ENCODE measurements at regions not wholly inside any gene's neighbourhood (a gene's known extent, or its start where the extent isn't known, plus 50 kb on each side); places are given as distances from the start of the nearest gene placed in this dataset.

DNA sequence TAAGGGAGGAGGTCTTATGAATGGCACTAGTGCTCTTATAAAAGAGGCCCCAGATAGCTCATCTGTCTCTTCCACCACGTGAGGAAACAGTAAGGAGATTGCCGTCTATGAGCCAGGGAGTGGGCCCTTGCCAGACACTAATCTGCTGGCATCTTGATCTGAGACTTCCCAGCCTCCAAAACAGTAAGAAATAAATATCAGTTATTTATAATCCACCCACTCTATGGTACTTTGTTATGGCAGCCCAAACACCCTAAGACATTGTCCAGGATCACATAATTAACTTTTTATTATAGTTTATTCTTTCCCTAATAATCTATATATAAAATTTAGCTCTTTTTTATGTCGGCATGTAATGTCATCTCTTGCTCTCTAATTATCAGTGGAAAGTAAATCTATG is 144.0 kb upstream of the IRF2BP2 start:
- H3K4me3 ChIP-seq (ENCODE audit: low read depth, low read length, poor library complexity, severe bottlenecking), result no peak overlapping the region
- CTCF ChIA-PET, result no interaction called here
- TF ChIP-seq, protein P1, sequence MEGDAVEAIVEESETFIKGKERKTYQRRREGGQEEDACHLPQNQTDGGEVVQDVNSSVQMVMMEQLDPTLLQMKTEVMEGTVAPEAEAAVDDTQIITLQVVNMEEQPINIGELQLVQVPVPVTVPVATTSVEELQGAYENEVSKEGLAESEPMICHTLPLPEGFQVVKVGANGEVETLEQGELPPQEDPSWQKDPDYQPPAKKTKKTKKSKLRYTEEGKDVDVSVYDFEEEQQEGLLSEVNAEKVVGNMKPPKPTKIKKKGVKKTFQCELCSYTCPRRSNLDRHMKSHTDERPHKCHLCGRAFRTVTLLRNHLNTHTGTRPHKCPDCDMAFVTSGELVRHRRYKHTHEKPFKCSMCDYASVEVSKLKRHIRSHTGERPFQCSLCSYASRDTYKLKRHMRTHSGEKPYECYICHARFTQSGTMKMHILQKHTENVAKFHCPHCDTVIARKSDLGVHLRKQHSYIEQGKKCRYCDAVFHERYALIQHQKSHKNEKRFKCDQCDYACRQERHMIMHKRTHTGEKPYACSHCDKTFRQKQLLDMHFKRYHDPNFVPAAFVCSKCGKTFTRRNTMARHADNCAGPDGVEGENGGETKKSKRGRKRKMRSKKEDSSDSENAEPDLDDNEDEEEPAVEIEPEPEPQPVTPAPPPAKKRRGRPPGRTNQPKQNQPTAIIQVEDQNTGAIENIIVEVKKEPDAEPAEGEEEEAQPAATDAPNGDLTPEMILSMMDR (conservative IDR thresholded peaks at IDR 0.05; ENCODE audit: low read depth, low read length), result no peak
- no peak for TF ChIP-seq EZH2 (IDR thresholded peaks at IDR 0.05; ENCODE audit: borderline replicate concordance, low read depth, low read length, poor library complexity, severe bottlenecking)
- H3K27me3 ChIP-seq (replicated peaks; ENCODE audit: insufficient read depth, low read depth, low read length, poor library complexity), result no peaks in the 10 kb centered on the region
- H3K9me3 ChIP-seq (ENCODE audit: low read depth, low read length, poor library complexity, severe bottlenecking), result no peaks in the 10 kb centered on the region
- DNase-seq (ENCODE audit: low spot score), result no peak
- H3K27ac ChIP-seq (ENCODE audit: low read depth, low read length, poor library complexity, severe bottlenecking), result no peak overlapping the region
- POLR2A ChIA-PET (ENCODE audit: low non-redundant PET), result no interaction called here
- BruUV-seq (replicated peaks), result no TSS peak
- no peaks in the 10 kb centered on the region for H3K36me3 ChIP-seq (ENCODE audit: insufficient read depth, low read length, poor library complexity, severe bottlenecking)
- intact Hi-C loops (cut with micrococcal nuclease; ENCODE audit: unreplicated experiment), result no loop called here
- peaks cover 10% of the 10 kb centered on the region for H3K4me1 ChIP-seq (ENCODE audit: insufficient read depth, low read length, poor library complexity, severe bottlenecking)

GRCh38 chr1:234752927-234753326 is 142.9 kb upstream of the IRF2BP2 start:
- intact Hi-C loops (cut with micrococcal nuclease; ENCODE audit: unreplicated experiment), result no loop called here
- ChIA-PET CTCF (no interaction called here), POLR2A (ENCODE audit: low non-redundant PET) (no interaction called here)
- H3K4me1 ChIP-seq (ENCODE audit: insufficient read depth, low read length, poor library complexity, severe bottlenecking), result peaks cover 10% of the 10 kb centered on the region
- no peaks in the 10 kb centered on the region for H3K36me3 ChIP-seq (ENCODE audit: insufficient read depth, low read length, poor library complexity, severe bottlenecking)
- H3K4me3 ChIP-seq (ENCODE audit: low read depth, low read length, poor library complexity, severe bottlenecking), result no peak overlapping the region
- no peak for DNase-seq (ENCODE audit: low spot score)
- H3K27me3 ChIP-seq (replicated peaks; ENCODE audit: insufficient read depth, low read depth, low read length, poor library complexity), result no peaks in the 10 kb centered on the region
- no peak for TF ChIP-seq EZH2 (IDR thresholded peaks at IDR 0.05; ENCODE audit: borderline replicate concordance, low read depth, low read length, poor library complexity, severe bottlenecking)
- TF ChIP-seq, protein P1 (conservative IDR thresholded peaks at IDR 0.05; ENCODE audit: low read depth, low read length), result no peak
- no peaks in the 10 kb centered on the region for H3K9me3 ChIP-seq (ENCODE audit: low read depth, low read length, poor library complexity, severe bottlenecking)
- BruUV-seq (replicated peaks), result no TSS peak
- no peak overlapping the region for H3K27ac ChIP-seq (ENCODE audit: low read depth, low read length, poor library complexity, severe bottlenecking)

DNA sequence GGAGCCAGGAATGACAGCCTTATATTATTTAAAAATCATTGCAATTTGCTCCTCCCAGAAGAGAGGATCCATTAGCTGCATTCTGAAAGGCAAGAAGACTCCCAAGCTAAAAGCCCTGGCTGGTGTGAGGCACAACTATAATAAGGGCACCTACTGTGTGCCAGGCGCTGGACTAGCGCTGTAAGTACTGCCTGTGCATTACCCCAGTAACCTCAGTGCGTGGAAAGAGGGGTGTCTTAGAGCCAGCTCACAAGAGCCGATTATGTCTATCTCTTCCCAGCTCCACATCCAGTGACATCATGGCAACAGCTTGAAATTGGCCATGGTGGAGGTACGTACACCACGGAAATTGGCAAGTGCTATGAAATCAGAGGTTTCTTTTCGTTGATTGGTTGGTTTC is 141.7 kb upstream of the IRF2BP2 start:
- BruUV-seq (replicated peaks), result no TSS peak
- ChIA-PET POLR2A (ENCODE audit: low non-redundant PET) (no interaction called here), CTCF (no interaction called here)
- Histone ChIP-seq H3K27me3 (replicated peaks; ENCODE audit: insufficient read depth, low read depth, low read length, poor library complexity) (no peaks in the 10 kb centered on the region), H3K9me3 (ENCODE audit: low read depth, low read length, poor library complexity, severe bottlenecking) (no peaks in the 10 kb centered on the region), H3K27ac (ENCODE audit: low read depth, low read length, poor library complexity, severe bottlenecking) (no peak overlapping the region), H3K4me1 (ENCODE audit: insufficient read depth, low read length, poor library complexity, severe bottlenecking) (peaks cover 10% of the 10 kb centered on the region), H3K36me3 (ENCODE audit: insufficient read depth, low read length, poor library complexity, severe bottlenecking) (no peaks in the 10 kb centered on the region), H3K4me3 (ENCODE audit: low read depth, low read length, poor library complexity, severe bottlenecking) (no peak overlapping the region)
- DNase-seq (ENCODE audit: low spot score), result no peak
- no peak for TF ChIP-seq EZH2 (IDR thresholded peaks at IDR 0.05; ENCODE audit: borderline replicate concordance, low read depth, low read length, poor library complexity, severe bottlenecking)
- intact Hi-C loops (cut with micrococcal nuclease; ENCODE audit: unreplicated experiment), result no loop called here

- no peak for DNase-seq (ENCODE audit: low spot score)
- Histone ChIP-seq H3K27ac (ENCODE audit: low read depth, low read length, poor library complexity, severe bottlenecking) (no peak overlapping the region), H3K9me3 (ENCODE audit: low read depth, low read length, poor library complexity, severe bottlenecking) (no peaks in the 10 kb centered on the region), H3K4me3 (ENCODE audit: low read depth, low read length, poor library complexity, severe bottlenecking) (no peak overlapping the region), H3K36me3 (ENCODE audit: insufficient read depth, low read length, poor library complexity, severe bottlenecking) (no peaks in the 10 kb centered on the region), H3K27me3 (replicated peaks; ENCODE audit: insufficient read depth, low read depth, low read length, poor library complexity) (no peaks in the 10 kb centered on the region), H3K4me1 (ENCODE audit: insufficient read depth, low read length, poor library complexity, severe bottlenecking) (peaks cover 10% of the 10 kb centered on the region)
- no peak for TF ChIP-seq EZH2 (IDR thresholded peaks at IDR 0.05; ENCODE audit: borderline replicate concordance, low read depth, low read length, poor library complexity, severe bottlenecking)
- TF ChIP-seq, protein P1 (conservative IDR thresholded peaks at IDR 0.05; ENCODE audit: low read depth, low read length), result no peak
- intact Hi-C loops (cut with micrococcal nuclease; ENCODE audit: unreplicated experiment), result no loop called here
- CTCF ChIA-PET, result no interaction called here
- POLR2A ChIA-PET (ENCODE audit: low non-redundant PET), result no interaction called here
- BruUV-seq (replicated peaks), result no TSS peak
These were observed 141.1 kb upstream of the IRF2BP2 start for GRCh38 chr1:234750922-234751627.
